ENCODE measurements at regions not wholly inside any gene's neighbourhood (a gene's known extent, or its start where the extent isn't known, plus 50 kb on each side); places are given as distances from the start of the nearest gene placed in this dataset.

GRCh38 chr6:106035655-106036054, 50.5 kb upstream of the PRDM1 start:
- DNase-seq = no peak

GRCh38 chr6:106033806-106034205, 52.3 kb upstream of the PRDM1 start:
- no peak for DNase-seq

- no peak for DNase-seq
Observed at GRCh38 chr6:106027758-106028157, 58.4 kb upstream of the PRDM1 start.

- no peak for DNase-seq
Observed at GRCh38 chr6:106026748-106027715, 59.1 kb upstream of the PRDM1 start.

GRCh38 chr6:106025655-106026054, 60.5 kb upstream of the PRDM1 start:
- no peak for DNase-seq

- DNase-seq = no peak
Observed at GRCh38 chr6:106022801-106023200, 63.3 kb upstream of the PRDM1 start.

- DNase-seq = no peak
Observed at GRCh38 chr6:106017454-106017853, 68.7 kb upstream of the PRDM1 start.

GRCh38 chr6:106014955-106015354, 71.2 kb upstream of the PRDM1 start:
- no peak for DNase-seq

- no peak for DNase-seq
Observed at GRCh38 chr6:106011476-106011875, 74.7 kb upstream of the PRDM1 start.

- DNase-seq = no peak
Observed at GRCh38 chr6:106005954-106006353, 80.2 kb upstream of the PRDM1 start.

GRCh38 chr6:106005013-106005412, 81.1 kb upstream of the PRDM1 start:
- DNase-seq = no peak

GRCh38 chr6:106003268-106003987, 82.7 kb upstream of the PRDM1 start:
- no peak for DNase-seq

GRCh38 chr6:106002005-106002404, 84.1 kb upstream of the PRDM1 start:
- DNase-seq = no peak

GRCh38 chr6:106000935-106001334, 85.2 kb upstream of the PRDM1 start:
- DNase-seq = no peak

- DNase-seq = no peak
Observed at GRCh38 chr6:105997482-105997881, 88.7 kb upstream of the PRDM1 start.

- DNase-seq = no peak
Observed at GRCh38 chr6:105995391-105995865, 90.7 kb upstream of the PRDM1 start.

- peak; percentile 39 for DNase-seq
Observed at GRCh38 chr6:105994591-105995390, 91.3 kb upstream of the PRDM1 start.

- DNase-seq = peak; percentile 66
Observed at GRCh38 chr6:105994118-105994590, 92.0 kb upstream of the PRDM1 start.

GRCh38 chr6:105993341-105994117, 92.6 kb upstream of the PRDM1 start:
- no peak for DNase-seq

- peak; percentile 88 for DNase-seq
Observed at GRCh38 chr6:105992315-105992961, 93.7 kb upstream of the PRDM1 start.

- no peak for DNase-seq
Observed at GRCh38 chr6:105991561-105992314, 94.4 kb upstream of the PRDM1 start.

Data from central memory CD4-positive, alpha-beta T cell (primary cell).